SJSA1 (cell line): ENCODE measurements at regions not wholly inside any gene's neighbourhood (a gene's known extent, or its start where the extent isn't known, plus 50 kb on each side); places are given as distances from the start of the nearest gene placed in this dataset.

ENCODE experiments used
- DNase-seq, 2 experiments: peaks; one replicate each; pipeline ENCODE4 v3.0.0-alpha.2; 2015 to 2020; ENCODE audit warnings: low spot score in 2 of 2, low read depth in 1 of 2
- H3K27ac ChIP-seq: fragments of 250-450 bp; sonication (Bioruptor Pico); 2 replicates; pipeline ENCODE4 v1.5.1; 2020; ENCODE audit warnings: mild to moderate bottlenecking, moderate library complexity
- H3K27me3 ChIP-seq: fragments of 250-450 bp; sonication (Bioruptor Pico); replicated peaks from 2 replicates; pipeline ENCODE4 v1.5.1; 2020; ENCODE audit warnings: mild to moderate bottlenecking, moderate library complexity
- H3K36me3 ChIP-seq: fragments of 250-450 bp; sonication (Bioruptor Pico); 2 replicates; pipeline ENCODE4 v1.5.1; 2020; ENCODE audit warnings: mild to moderate bottlenecking
- H3K4me1 ChIP-seq: fragments of 250-450 bp; sonication (Bioruptor Pico); replicated peaks from 2 replicates; pipeline ENCODE4 v1.6.1; 2021; ENCODE audit warnings: mild to moderate bottlenecking
- H3K4me3 ChIP-seq: fragments of 250-450 bp; sonication (Bioruptor Pico); 2 replicates; pipeline ENCODE4 v1.5.1; 2020; ENCODE audit warnings: mild to moderate bottlenecking
- H3K9me3 ChIP-seq: fragments of 250-450 bp; sonication (Bioruptor Pico); replicated peaks from 2 replicates; pipeline ENCODE4 v1.5.1; 2020; ENCODE audit warnings: mild to moderate bottlenecking

GRCh38 chr6:94270091-94270948 is 851.0 kb upstream of the EPHA7 start:
- Histone ChIP-seq H3K27me3 (no peaks in the 10 kb centered on the region), H3K27ac (no peak overlapping the region), H3K4me3 (no peak overlapping the region), H3K9me3 (no peaks in the 10 kb centered on the region; the same call in 1 of the 2 replicates), H3K36me3 (no peaks in the 10 kb centered on the region), H3K4me1 (no peaks in the 10 kb centered on the region)
- no peak for DNase-seq

GRCh38 chr6:94269256-94269655 is 849.9 kb upstream of the EPHA7 start:
- Histone ChIP-seq H3K4me3 (no peak overlapping the region), H3K36me3 (no peaks in the 10 kb centered on the region), H3K27me3 (no peaks in the 10 kb centered on the region), H3K27ac (no peak overlapping the region), H3K9me3 (peaks cover 4% of the 10 kb centered on the region; the same call in 1 of the 2 replicates), H3K4me1 (no peaks in the 10 kb centered on the region)
- no peak for DNase-seq

- DNase-seq, result no peak
- H3K27ac ChIP-seq, result no peak overlapping the region
- H3K4me1 ChIP-seq, result no peaks in the 10 kb centered on the region
- H3K36me3 ChIP-seq, result no peaks in the 10 kb centered on the region
- no peak overlapping the region for H3K4me3 ChIP-seq
- H3K9me3 ChIP-seq, result peaks cover 4% of the 10 kb centered on the region; the same call in 1 of the 2 replicates
- H3K27me3 ChIP-seq, result no peaks in the 10 kb centered on the region
Measured at GRCh38 chr6:94260765-94261164, 841.4 kb upstream of the EPHA7 start.

- no peaks in the 10 kb centered on the region for H3K9me3 ChIP-seq
- no peaks in the 10 kb centered on the region for H3K36me3 ChIP-seq
- DNase-seq, result no peak
- no peaks in the 10 kb centered on the region for H3K4me1 ChIP-seq
- H3K27me3 ChIP-seq, result no peaks in the 10 kb centered on the region
- H3K4me3 ChIP-seq, result no peak overlapping the region
- H3K27ac ChIP-seq, result no peak overlapping the region
Measured at GRCh38 chr6:94254689-94255088, 835.3 kb upstream of the EPHA7 start.

GRCh38 chr6:94251878-94252277 is 832.5 kb upstream of the EPHA7 start:
- H3K4me3 ChIP-seq, result no peak overlapping the region
- no peaks in the 10 kb centered on the region for H3K4me1 ChIP-seq
- no peak for DNase-seq

GRCh38 chr6:94245395-94245794 is 826.0 kb upstream of the EPHA7 start:
- no peak for DNase-seq
- H3K27ac ChIP-seq, result no peak overlapping the region
- no peaks in the 10 kb centered on the region for H3K4me1 ChIP-seq

More at GRCh38 chr6:94251878-94252277, 832.5 kb upstream of the EPHA7 start:
- Histone ChIP-seq H3K9me3 (0 out of 2 replicates have a peak, but pooled peaks cover 3% of the 10 kb centered on the region), H3K27ac (no peak overlapping the region), H3K36me3 (no peaks in the 10 kb centered on the region), H3K27me3 (no peaks in the 10 kb centered on the region)

GRCh38 chr6:94238868-94239267 is 819.5 kb upstream of the EPHA7 start:
- DNase-seq, result no peak
- no peaks in the 10 kb centered on the region for H3K36me3 ChIP-seq
- H3K27me3 ChIP-seq, result no peaks in the 10 kb centered on the region
- no peak overlapping the region for H3K4me3 ChIP-seq
- H3K9me3 ChIP-seq, result no peaks in the 10 kb centered on the region
- no peaks in the 10 kb centered on the region for H3K4me1 ChIP-seq
- no peak overlapping the region for H3K27ac ChIP-seq

More at GRCh38 chr6:94245395-94245794, 826.0 kb upstream of the EPHA7 start:
- Histone ChIP-seq H3K9me3 (0 out of 2 replicates have a peak, but pooled peaks cover 3% of the 10 kb centered on the region), H3K27me3 (no peaks in the 10 kb centered on the region), H3K4me3 (no peak overlapping the region), H3K36me3 (no peaks in the 10 kb centered on the region)

GRCh38 chr6:94227741-94228140 is 808.4 kb upstream of the EPHA7 start:
- no peaks in the 10 kb centered on the region for H3K4me1 ChIP-seq
- H3K27ac ChIP-seq, result no peak overlapping the region
- DNase-seq, result no peak
- no peaks in the 10 kb centered on the region for H3K9me3 ChIP-seq
- H3K36me3 ChIP-seq, result no peaks in the 10 kb centered on the region
- no peak overlapping the region for H3K4me3 ChIP-seq
- no peaks in the 10 kb centered on the region for H3K27me3 ChIP-seq

GRCh38 chr6:94217836-94218235 is 798.5 kb upstream of the EPHA7 start:
- H3K27me3 ChIP-seq, result no peaks in the 10 kb centered on the region
- no peak overlapping the region for H3K27ac ChIP-seq
- no peak overlapping the region for H3K4me3 ChIP-seq
- no peaks in the 10 kb centered on the region for H3K36me3 ChIP-seq
- no peaks in the 10 kb centered on the region for H3K9me3 ChIP-seq
- no peaks in the 10 kb centered on the region for H3K4me1 ChIP-seq
- no peak for DNase-seq

GRCh38 chr6:94215552-94215951 is 796.2 kb upstream of the EPHA7 start:
- Histone ChIP-seq H3K36me3 (no peaks in the 10 kb centered on the region), H3K27me3 (no peaks in the 10 kb centered on the region), H3K4me3 (no peak overlapping the region), H3K27ac (no peak overlapping the region), H3K9me3 (no peaks in the 10 kb centered on the region), H3K4me1 (no peaks in the 10 kb centered on the region)
- DNase-seq, result no peak

- H3K27ac ChIP-seq, result no peak overlapping the region
- H3K4me3 ChIP-seq, result no peak overlapping the region
- no peaks in the 10 kb centered on the region for H3K27me3 ChIP-seq
Measured at GRCh38 chr6:94213226-94213625, 793.9 kb upstream of the EPHA7 start.

GRCh38 chr6:94196891-94197290 is 777.5 kb upstream of the EPHA7 start:
- Histone ChIP-seq H3K4me1 (no peaks in the 10 kb centered on the region), H3K4me3 (no peak overlapping the region), H3K9me3 (peaks cover under 1% of the 10 kb centered on the region; the same call in 1 of the 2 replicates), H3K36me3 (no peaks in the 10 kb centered on the region), H3K27me3 (no peaks in the 10 kb centered on the region), H3K27ac (no peak overlapping the region)
- DNase-seq, result no peak

More at GRCh38 chr6:94213226-94213625, 793.9 kb upstream of the EPHA7 start:
- DNase-seq, result no peak
- H3K36me3 ChIP-seq, result no peaks in the 10 kb centered on the region
- H3K9me3 ChIP-seq, result no peaks in the 10 kb centered on the region
- no peaks in the 10 kb centered on the region for H3K4me1 ChIP-seq

GRCh38 chr6:94190030-94190429 is 770.7 kb upstream of the EPHA7 start:
- H3K9me3 ChIP-seq, result peaks cover 5% of the 10 kb centered on the region; the same call in 1 of the 2 replicates
- H3K4me3 ChIP-seq, result no peak overlapping the region
- no peak overlapping the region for H3K27ac ChIP-seq
- no peaks in the 10 kb centered on the region for H3K27me3 ChIP-seq
- no peak for DNase-seq
- no peaks in the 10 kb centered on the region for H3K36me3 ChIP-seq
- no peaks in the 10 kb centered on the region for H3K4me1 ChIP-seq

- DNase-seq, result no peak
- H3K4me1 ChIP-seq, result no peaks in the 10 kb centered on the region
- H3K27me3 ChIP-seq, result no peaks in the 10 kb centered on the region
- 0 out of 2 replicates have a peak, but pooled peaks cover under 1% of the 10 kb centered on the region for H3K9me3 ChIP-seq
- no peak overlapping the region for H3K27ac ChIP-seq
- H3K36me3 ChIP-seq, result no peaks in the 10 kb centered on the region
- no peak overlapping the region for H3K4me3 ChIP-seq
Measured at GRCh38 chr6:94184666-94185464, 765.5 kb upstream of the EPHA7 start.
